HEK293 (cell line): ENCODE measurements at regions not wholly inside any gene's neighbourhood (a gene's known extent, or its start where the extent isn't known, plus 50 kb on each side); places are given as distances from the start of the nearest gene placed in this dataset.

ENCODE experiments used
- ZNF175 ChIP-seq: fragments of 450-650 bp; formaldehyde crosslinking; IDR thresholded peaks from 2 replicates; pipeline ENCODE4 v1.5.1; 2016; ENCODE audit warnings: missing biosample characterization, missing genetic modification characterization
- ZNF48 ChIP-seq: fragments of 450-650 bp; formaldehyde crosslinking; IDR thresholded peaks from 2 replicates; pipeline ENCODE4 v1.5.1; 2016; ENCODE audit warnings: missing biosample characterization, missing genetic modification characterization
- TF ChIP-seq, protein P1 (sequence below): fragments of 450-650 bp; formaldehyde crosslinking; IDR thresholded peaks from 2 replicates; pipeline ENCODE4 v1.5.1; 2016; ENCODE audit warnings: missing biosample characterization, missing genetic modification characterization

DNA sequence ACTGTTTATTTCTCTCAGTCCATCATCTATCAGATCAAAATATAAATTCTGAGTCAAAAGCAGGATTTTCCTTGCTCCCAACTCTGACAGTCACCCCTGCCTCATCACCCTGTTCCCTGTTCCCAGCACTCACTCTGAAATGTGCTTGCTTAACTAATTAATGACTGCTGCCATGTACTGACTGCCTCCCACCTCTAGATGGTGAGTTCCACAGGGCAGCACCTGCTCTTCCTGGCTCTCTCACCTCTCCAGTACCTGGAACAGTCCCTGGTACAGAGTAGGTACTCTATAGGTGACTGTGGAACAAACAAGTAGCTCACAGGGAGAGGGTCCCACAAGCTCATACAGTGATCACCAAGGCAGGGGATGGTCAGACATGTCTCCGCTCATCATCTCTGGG lies 114.3 kb upstream of the C16orf82 start:
- TF ChIP-seq ZNF48 (no peak), ZNF175 (no peak)
- TF ChIP-seq, protein P1, sequence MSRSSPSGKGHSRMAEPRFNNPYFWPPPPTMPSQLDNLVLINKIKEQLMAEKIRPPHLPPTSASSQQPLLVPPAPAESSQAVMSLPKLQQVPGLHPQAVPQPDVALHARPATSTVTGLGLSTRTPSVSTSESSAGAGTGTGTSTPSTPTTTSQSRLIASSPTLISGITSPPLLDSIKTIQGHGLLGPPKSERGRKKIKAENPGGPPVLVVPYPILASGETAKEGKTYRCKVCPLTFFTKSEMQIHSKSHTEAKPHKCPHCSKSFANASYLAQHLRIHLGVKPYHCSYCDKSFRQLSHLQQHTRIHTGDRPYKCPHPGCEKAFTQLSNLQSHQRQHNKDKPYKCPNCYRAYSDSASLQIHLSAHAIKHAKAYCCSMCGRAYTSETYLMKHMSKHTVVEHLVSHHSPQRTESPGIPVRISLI (tag by site-specific recombination) = no peak
